HEK293T (cell line): ENCODE measurements at regions not wholly inside any gene's neighbourhood (a gene's known extent, or its start where the extent isn't known, plus 50 kb on each side); places are given as distances from the start of the nearest gene placed in this dataset.

Experiments
- CTCF ChIA-PET: fragments of 350-600 bp; formaldehyde crosslinking; extraction: SDS; loops from one replicate; lab custom pipeline; 2021; ENCODE audit warnings: antibody characterized with exemption, inconsistent platforms; lab: Yijun Ruan, JAX
- POLR2A ChIA-PET: fragments of 350-600 bp; formaldehyde crosslinking; extraction: SDS; loops from one replicate; lab custom pipeline; 2020; ENCODE audit warnings: antibody characterized with exemption, inconsistent platforms; lab: Yijun Ruan, JAX
- DNase-seq: peaks from one replicate; pipeline ENCODE4 v3.0.0; 2012; ENCODE audit warnings: mixed read lengths; ENCODE audit errors: extremely low spot score
- ARNT ChIP-seq: fragments of 450-650 bp; IDR thresholded peaks from 2 replicates; pipeline ENCODE4 v1.6.1; 2017; ENCODE audit warnings: mild to moderate bottlenecking
- BHLHE40 ChIP-seq: fragments of 450-650 bp; IDR thresholded peaks from 2 replicates; pipeline ENCODE4 v1.6.1; 2016; ENCODE audit warnings: mild to moderate bottlenecking, moderate library complexity, borderline replicate concordance
- CTBP1 ChIP-seq: fragments of 450-650 bp; IDR thresholded peaks from 2 replicates; pipeline ENCODE4 v1.6.1; 2016; ENCODE audit warnings: borderline replicate concordance
- ELF4 ChIP-seq: fragments of 450-650 bp; IDR thresholded peaks from 2 replicates; pipeline ENCODE4 v1.6.1; 2017; ENCODE audit warnings: antibody characterized with exemption
- FOXA1 ChIP-seq: fragments of 450-650 bp; IDR thresholded peaks from 2 replicates; pipeline ENCODE4 v1.6.1; 2016; ENCODE audit warnings: mild to moderate bottlenecking
- FOXK2 ChIP-seq: fragments of 450-650 bp; IDR thresholded peaks from 2 replicates; pipeline ENCODE4 v1.6.1; 2016; ENCODE audit warnings: mild to moderate bottlenecking
- FOXM1 ChIP-seq: fragments of 450-650 bp; IDR thresholded peaks from 2 replicates; pipeline ENCODE4 v1.6.1; 2017; ENCODE audit warnings: mild to moderate bottlenecking, borderline replicate concordance
- HDGF ChIP-seq: fragments of 450-650 bp; IDR thresholded peaks from 2 replicates; pipeline ENCODE4 v1.6.1; 2017; ENCODE audit warnings: antibody characterized with exemption, borderline replicate concordance
- L3MBTL2 ChIP-seq: fragments of 450-650 bp; conservative IDR thresholded peaks from 2 replicates; pipeline ENCODE4 v1.6.1; 2016; ENCODE audit warnings: mild to moderate bottlenecking
- LEF1 ChIP-seq: fragments of 450-650 bp; IDR thresholded peaks from 2 replicates; pipeline ENCODE4 v1.6.1; 2017; ENCODE audit warnings: mild to moderate bottlenecking, borderline replicate concordance
- NFRKB ChIP-seq: fragments of 450-650 bp; IDR thresholded peaks from 2 replicates; pipeline ENCODE4 v1.6.1; 2016; ENCODE audit warnings: mild to moderate bottlenecking, moderate library complexity
- PKNOX1 ChIP-seq: fragments of 450-650 bp; IDR thresholded peaks from 2 replicates; pipeline ENCODE4 v1.6.1; 2016
- SP1 ChIP-seq: fragments of 450-650 bp; IDR thresholded peaks from 2 replicates; pipeline ENCODE4 v1.6.1; 2017
- SUZ12 ChIP-seq: fragments of 450-650 bp; IDR thresholded peaks from 2 replicates; pipeline ENCODE4 v1.6.1; 2016; ENCODE audit warnings: mild to moderate bottlenecking
- TARDBP ChIP-seq: fragments of 450-650 bp; IDR thresholded peaks from 2 replicates; pipeline ENCODE4 v1.6.1; 2016
- ZNF384 ChIP-seq: fragments of 450-650 bp; IDR thresholded peaks from 2 replicates; pipeline ENCODE4 v1.6.1; 2016

DNA sequence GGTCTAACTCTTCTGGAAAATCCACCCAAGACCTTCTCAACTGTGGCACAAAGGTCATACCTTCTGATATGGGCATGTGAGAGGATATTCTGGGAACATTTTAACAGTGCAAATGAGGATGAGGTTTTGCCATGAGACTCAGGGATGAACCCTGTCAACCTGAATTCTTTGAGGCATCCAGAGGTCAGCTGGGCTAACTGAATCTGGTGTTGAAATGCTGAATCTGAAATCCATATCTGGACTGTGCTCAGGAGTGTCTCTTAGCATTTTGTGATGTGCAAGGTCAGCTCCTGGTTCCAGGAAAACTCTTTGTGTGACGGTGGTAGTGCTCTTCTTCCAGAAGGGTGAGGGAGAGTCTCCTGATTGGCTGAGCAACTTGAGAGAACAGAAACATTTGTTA, 276.0 kb upstream of the SALL1 start:
- ChIA-PET POLR2A (no interaction called here), CTCF (no interaction called here)
- TF ChIP-seq SUZ12: no peak
- DNase-seq: no peak

GRCh38 chr16:51426276-51426675, 275.2 kb upstream of the SALL1 start:
- CTCF ChIA-PET: no interaction called here
- POLR2A ChIA-PET: no interaction called here

GRCh38 chr16:51420247-51420646, 269.2 kb upstream of the SALL1 start:
- ChIA-PET CTCF (interaction anchor here (0.6 kb wide), 1 partner anchor 9 kb away, joined by 3 read pairs; no protein-coding TSS in a partner anchor), POLR2A (interaction anchor here (0.5 kb wide), 1 partner anchor 242 kb away, joined by 5 read pairs; no protein-coding TSS in a partner anchor)
- TF ChIP-seq TARDBP (no peak), NFRKB (no peak), SP1 (no peak), BHLHE40 (no peak), L3MBTL2 (no peak), ZNF384 (no peak), CTBP1 (no peak), LEF1 (no peak), SUZ12 (no peak), FOXM1 (no peak), PKNOX1 (no peak), ARNT (no peak), FOXA1 (no peak), ELF4 (no peak), HDGF (no peak)

More at GRCh38 chr16:51426276-51426675, 275.2 kb upstream of the SALL1 start:
- no peak for DNase-seq
- TF ChIP-seq SUZ12: no peak
- TF ChIP-seq CTBP1: no peak
- TF ChIP-seq FOXK2: no peak
- TF ChIP-seq NFRKB: no peak
- no peak for TF ChIP-seq ARNT
- TF ChIP-seq ZNF384: no peak
- TF ChIP-seq BHLHE40: no peak
- TF ChIP-seq TARDBP: no peak
- TF ChIP-seq ELF4: no peak
- TF ChIP-seq LEF1: no peak
- no peak for TF ChIP-seq L3MBTL2
- TF ChIP-seq PKNOX1: no peak
- no peak for TF ChIP-seq SP1
- TF ChIP-seq HDGF: no peak
- TF ChIP-seq FOXM1: no peak
- no peak for TF ChIP-seq FOXA1

GRCh38 chr16:51419768-51420167, 268.7 kb upstream of the SALL1 start:
- DNase-seq: no peak
- POLR2A ChIA-PET: interaction anchor here (0.5 kb wide), 1 partner anchor 241 kb away, joined by 5 read pairs; no protein-coding TSS in a partner anchor
- CTCF ChIA-PET: no interaction called here
- TF ChIP-seq NFRKB (no peak), ARNT (no peak), CTBP1 (no peak), FOXM1 (no peak), PKNOX1 (no peak), FOXA1 (no peak), ZNF384 (no peak), FOXK2 (no peak), ELF4 (no peak), HDGF (no peak), LEF1 (no peak), BHLHE40 (no peak), SUZ12 (no peak), SP1 (no peak), L3MBTL2 (no peak), TARDBP (no peak)

More at GRCh38 chr16:51420247-51420646, 269.2 kb upstream of the SALL1 start:
- DNase-seq: no peak

- POLR2A ChIA-PET: no interaction called here
- TF ChIP-seq FOXA1 (no peak), ZNF384 (no peak), LEF1 (no peak), FOXK2 (no peak), SP1 (no peak), FOXM1 (no peak), HDGF (no peak), NFRKB (no peak), TARDBP (no peak), BHLHE40 (no peak), CTBP1 (no peak), ELF4 (no peak), ARNT (no peak), L3MBTL2 (no peak), SUZ12 (no peak), PKNOX1 (no peak)
- no peak for DNase-seq
- CTCF ChIA-PET: no interaction called here
Measured at GRCh38 chr16:51418258-51418657, 267.2 kb upstream of the SALL1 start.

DNA sequence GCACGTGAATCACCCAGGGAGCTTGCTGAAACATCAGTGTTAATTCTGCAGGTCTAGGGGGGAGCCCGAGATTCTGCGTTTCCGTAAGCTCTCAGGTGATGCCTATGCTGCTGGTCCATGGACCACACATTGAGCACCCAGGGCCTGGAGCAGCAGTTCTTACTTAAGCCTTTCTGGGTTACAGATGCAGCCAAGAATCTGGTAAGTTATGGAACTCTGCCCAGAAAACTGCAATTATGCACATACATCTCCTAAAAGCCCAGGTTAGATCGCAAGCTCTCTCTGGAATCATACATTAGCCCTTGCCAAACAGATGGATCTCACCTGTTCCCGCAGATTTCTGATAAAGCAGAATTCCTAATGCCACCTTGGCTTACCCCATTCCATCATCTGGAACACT, 265.9 kb upstream of the SALL1 start:
- TF ChIP-seq ARNT: no peak
- no peak for TF ChIP-seq FOXK2
- TF ChIP-seq FOXA1: no peak
- no peak for TF ChIP-seq FOXM1
- no peak for TF ChIP-seq SUZ12
- no peak for TF ChIP-seq PKNOX1
- no peak for TF ChIP-seq SP1
- no peak for TF ChIP-seq ELF4
- no peak for TF ChIP-seq BHLHE40
- POLR2A ChIA-PET: interaction anchor here (0.5 kb wide), 1 partner anchor 589 kb away, joined by 4 read pairs; no protein-coding TSS in a partner anchor
- DNase-seq: no peak
- CTCF ChIA-PET: no interaction called here
